Activated CD8-positive, alpha-beta memory T cell treated with anti-CD3 and anti-CD28 coated beads, Interleukin-2, amount 50 U/mL, for 24 hours (primary cell): ENCODE measurements at regions not wholly inside any gene's neighbourhood (a gene's known extent, or its start where the extent isn't known, plus 50 kb on each side); places are given as distances from the start of the nearest gene placed in this dataset.

ENCODE experiments used
- DNase-seq: peaks from one replicate; pipeline ENCODE4 v3.0.0-alpha.2; 2020; ENCODE audit errors: extremely low read depth

DNA sequence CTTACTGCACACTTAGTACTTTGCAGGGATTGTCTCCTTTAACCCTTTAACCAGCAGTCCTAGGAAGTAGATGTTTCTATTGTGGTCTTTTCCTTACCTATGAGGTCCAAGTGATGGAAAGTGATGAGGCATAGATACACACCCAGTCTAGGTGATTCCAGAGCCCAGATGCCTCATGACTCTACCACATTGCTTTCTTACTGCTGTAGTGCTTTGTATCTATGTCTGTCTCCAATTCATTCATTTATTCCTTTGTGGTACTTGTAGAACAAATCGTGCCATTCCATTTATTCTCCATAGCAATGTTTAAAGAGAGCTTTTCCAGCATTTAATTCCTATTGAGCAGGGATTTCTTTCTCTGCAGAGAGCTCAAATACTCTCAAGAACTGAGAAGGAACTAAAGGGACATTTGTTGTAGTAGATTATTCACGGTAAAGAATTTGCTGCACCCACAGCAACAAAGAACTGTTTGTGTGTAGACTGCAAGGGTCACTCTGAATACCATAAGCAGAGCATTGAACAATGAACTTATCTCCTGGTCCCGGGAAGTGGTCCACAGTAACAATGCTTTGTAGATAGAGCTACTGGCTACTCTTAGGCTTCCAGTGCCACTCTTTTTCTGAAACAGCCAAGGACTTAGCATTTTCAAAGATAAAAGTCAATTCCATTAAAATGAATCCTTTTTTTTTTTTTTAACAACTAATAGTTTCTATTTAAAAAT lies 337.0 kb downstream of the PTEN start:
- DNase-seq, result no peak

DNA sequence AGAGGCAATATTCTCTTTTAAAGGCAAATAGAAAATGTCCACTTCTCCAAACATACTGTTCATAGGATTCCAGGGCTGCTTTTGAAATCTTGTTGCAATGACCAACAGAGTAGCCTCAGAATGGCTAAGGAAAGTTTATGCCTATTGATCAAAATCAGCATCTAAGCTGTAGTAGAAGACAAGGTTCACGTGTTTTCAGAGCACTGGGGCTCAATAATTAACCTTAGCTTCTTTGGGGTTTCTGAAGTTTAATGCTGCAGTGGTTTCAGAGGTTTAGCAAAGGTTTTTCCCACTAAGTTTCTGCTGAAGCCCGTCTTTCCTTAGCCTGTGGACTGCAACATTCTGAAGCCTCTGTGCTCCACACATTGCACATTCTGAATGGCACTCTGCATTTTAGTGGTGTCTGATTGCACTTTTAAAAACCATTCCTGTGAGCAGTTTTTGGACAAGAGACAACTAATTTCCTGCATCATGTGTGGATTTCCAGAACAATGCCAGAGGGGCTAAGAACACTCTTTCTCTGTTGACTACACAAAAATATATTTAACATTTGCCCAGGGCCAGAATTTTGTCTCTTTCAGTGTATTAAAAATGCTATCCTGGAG lies 342.5 kb downstream of the PTEN start:
- DNase-seq, result no peak

DNA sequence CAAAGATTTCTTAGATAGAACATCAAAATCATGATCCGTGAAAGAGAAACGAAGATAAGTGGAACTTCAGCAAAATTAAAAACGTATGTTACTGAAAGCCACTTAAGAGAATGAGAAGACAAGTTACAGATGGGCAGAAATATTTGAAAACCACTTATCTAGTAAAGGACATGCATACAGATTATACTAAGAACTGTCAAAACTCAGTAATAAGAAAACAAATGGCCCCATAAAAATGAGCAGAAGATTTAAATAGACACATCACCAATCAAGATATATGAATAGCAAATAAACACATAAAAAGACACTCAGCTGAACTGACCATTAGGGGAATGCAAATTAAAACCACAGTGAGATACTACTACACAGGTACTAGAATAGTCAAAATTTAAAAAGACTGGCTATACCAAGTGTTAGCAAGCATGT lies 343.7 kb downstream of the PTEN start:
- no peak for DNase-seq

DNA sequence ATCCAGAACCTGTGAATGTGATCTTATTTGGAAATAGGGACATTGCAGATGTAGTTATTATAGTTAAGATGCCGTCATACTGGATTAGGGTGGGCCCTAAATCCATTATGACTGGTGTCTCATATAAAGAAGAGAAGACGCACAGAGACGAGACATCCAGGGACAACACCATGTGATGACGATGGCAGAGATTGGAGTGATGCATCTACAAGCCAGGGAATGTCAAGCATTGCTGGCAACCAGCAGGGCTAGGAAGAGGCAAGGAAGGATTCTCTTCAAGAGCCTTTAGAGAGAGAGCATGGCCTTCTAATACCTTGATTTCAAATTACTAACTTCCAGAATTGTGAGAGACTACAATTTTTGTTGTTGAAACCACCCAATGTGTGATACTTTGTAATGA lies 345.8 kb downstream of the PTEN start:
- no peak for DNase-seq

DNA sequence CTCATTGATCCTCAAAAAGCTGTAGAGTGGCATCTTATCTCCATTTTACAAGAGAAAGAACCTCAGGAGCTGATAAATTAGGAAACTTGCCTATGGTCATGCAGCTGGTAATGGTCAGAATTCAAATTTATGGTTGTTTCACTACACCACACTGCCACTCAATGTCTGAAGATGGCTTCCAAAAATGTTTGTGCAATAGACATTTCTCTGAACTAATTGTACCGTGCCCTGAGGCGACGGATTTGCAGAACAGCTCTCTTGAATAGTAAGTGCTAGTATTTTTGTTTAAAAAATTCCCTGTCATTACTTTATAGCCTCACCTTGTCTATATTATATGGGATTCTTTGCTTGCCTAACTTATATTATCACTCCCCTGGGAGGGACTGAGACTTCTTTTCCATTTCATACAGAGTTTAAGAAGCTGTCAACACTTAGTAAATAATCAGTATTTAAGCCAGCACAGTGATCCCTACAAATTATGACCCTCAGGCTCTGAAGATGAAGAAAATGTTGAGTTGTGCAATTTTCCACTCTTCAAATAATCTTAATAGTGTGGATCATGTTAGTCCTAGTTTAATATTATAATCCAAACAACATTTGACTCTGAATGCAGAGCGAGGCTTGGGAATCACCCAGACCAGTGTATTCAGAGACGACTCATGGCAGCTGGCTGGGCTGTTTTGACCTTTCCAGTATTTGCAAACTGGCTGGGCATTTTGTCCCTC lies 346.6 kb downstream of the PTEN start:
- no peak for DNase-seq

DNA sequence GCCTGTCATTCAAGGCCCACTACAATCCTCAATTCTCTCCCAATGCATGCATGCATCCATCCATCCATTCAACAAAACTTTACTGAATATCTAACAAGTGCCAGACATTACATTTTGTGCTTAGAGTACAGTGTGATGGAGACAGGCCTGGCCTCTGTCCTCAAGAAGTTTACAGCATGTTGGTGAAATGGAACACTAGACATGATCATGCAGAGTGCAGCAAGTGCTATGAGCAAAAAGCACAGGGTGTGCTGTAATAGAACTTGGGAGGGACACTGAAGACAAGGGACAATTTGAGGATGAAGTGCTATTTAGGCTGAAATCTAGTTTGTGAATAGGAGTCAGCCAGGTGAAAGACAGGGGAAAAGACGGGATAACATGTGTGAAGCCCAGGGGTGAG lies 347.8 kb downstream of the PTEN start:
- DNase-seq, result no peak

DNA sequence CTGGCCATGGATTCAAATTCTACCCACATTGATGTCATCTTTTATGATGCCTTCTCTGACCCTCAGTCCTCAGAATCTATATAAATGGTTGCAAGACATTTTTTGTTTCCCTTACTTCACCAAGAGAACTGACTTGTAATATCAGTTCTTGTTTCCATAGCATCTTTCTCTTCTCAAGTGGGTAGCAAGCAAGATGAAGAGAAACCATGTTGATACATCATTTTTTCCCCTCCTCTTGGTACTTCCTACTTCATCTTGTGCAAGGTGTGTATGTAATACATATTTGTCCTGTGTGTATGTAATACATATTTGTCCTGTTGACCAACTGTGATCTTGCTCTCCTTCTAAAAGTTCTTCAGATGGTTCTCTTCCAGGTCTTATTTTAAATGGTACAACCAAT lies 348.6 kb downstream of the PTEN start:
- DNase-seq, result no peak

DNA sequence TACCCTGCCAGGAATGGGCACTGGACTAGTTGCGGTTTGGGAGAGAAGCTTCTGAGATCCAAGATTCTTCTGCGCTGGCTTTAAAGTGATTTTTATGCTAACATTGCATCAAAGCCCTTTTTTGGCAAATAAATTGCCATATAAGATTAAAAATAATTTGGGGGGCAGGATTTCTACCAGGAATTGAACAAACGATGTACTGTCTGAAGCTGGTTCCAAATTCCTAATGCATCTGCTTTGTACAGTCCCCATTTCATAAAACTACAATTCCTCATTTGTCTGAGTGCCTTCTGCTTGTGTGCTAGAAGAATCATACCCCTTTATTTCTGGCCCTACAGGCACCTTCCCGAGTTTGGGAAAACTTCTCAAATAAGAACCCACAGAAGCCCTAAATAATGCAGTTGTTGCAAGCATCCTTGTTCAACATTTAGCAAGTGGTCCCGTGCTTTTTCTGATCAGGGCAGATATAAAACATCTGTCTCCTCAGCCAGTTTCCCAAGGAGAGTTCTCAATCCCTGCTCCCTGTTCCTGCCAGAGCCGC lies 349.7 kb downstream of the PTEN start:
- no peak for DNase-seq

DNA sequence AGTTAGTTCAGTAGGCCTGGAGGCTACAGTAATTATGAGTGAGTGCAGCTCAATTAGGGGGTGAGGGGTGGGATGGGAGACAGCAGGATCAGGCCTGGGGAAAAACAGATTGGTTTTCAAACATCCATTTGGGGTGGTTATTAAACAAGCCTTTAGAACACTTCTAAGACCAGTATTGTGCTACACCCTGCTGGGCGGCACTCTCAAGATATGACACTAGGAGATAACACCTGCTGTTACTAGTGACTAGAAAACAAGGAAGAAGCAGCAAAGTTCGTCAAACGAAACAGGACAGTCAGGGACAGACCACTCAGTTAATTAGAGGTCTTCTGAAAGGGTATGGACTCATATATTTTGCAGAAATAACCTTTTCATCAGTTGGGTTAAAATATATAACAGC lies 353.6 kb downstream of the PTEN start:
- DNase-seq, result no peak

DNA sequence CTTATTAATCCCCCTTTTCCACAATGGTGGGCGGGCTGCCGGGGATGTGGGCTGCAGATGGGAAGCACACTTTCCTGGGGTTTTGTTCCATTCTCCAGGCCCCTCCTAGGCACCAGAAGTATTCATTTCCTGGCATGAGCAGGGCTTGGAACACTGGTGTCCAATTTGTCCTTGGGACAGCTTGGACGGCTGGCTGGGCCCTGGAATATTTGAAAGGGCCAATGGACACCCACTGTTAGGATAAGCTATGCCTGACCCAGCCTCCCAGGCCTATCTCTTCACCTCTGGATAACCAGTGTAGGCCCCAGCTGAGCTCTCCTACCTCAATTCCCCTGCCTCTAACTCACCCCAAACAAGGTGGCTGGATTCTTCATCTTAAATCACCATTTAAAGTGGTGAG lies 354.9 kb downstream of the PTEN start:
- DNase-seq, result no peak

DNA sequence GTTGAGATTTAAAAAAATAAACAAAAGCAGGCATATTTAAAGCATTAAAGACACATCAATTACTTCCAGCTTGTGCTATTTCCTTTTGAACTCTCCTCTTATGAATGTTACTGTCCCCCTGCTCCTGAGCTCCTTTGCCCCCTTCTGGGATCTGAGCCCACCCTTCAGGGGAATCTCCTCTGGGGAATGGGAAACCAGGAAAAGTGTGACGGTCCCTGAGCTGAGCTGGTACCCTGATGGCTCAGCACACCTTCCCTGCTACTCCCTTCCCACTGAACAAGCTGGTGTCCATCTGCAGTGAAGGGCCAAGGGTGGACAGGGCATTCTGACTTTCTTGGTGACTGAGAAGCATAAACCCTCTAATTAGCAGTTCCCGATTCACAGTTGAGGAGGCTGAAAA lies 356.3 kb downstream of the PTEN start:
- DNase-seq, result no peak

DNA sequence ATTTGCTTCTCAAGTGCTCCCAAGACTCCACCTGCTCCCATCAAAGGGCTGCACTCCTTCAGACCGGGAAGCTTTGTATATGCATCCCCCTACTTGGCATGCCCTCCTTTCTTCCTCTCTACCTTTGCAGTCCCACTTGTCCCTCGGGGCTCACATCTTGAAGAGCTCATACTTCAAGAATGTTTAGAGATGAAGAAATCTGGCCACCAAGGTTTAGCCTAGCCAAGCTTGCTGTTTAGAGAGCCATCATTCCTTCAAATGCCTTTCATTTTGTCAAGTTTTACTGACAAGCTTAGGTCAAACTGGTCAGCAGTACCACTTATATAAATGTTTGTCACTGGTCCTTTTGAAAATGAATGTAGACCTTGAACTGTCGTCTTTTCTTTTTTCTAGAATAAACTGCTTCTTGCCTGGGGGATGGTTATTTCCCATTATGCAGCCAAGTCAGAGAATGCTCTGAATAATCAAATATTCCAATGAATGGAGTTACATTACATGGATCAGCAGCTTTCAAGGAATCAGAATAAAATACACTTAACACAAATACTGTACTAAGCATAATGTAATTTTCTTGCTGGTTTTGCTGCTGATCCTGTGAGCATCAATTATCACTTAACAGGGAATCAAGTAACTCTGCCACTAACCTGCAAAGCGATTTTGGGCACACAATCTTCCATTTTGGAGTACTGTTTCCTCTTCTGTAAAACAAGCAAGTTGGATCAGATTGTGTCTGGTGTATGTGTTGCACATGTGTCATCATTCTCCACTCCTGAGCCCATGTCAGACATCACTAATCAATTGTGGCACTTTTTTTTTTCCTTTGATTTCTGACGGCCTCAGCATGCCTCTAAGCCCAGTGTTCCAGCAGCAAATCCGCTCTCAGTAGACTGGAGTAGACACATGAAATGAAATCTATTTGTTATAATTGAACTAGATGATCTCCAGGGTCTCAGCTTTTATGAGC lies 357.9 kb downstream of the PTEN start:
- no peak for DNase-seq

DNA sequence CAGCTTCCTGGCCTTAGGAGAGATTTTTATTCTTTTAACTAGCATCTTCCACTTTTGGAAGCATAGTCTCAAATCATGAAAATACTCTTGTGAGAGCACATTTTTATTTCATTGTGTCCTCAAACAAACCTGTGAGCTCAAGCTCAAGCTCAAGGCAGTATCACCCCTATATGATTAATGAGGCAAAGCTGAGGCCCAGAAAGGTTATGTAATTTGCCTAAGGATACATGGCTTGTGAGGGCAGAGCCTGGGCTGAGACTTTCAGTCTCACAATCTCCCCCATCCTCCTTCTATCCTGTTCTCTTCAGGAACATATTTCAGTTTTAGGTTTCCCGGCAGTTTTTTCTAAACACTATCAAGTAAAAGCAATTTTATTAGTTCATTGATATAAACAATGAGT lies 359.5 kb downstream of the PTEN start:
- DNase-seq, result no peak
